GM23338 (cell line): ENCODE measurements at regions not wholly inside any gene's neighbourhood (a gene's known extent, or its start where the extent isn't known, plus 50 kb on each side); places are given as distances from the start of the nearest gene placed in this dataset.

Source experiments
- ATAC-seq: fragments of 200-7000 bp; cut with Tn5 transposase; 3 replicates; pipeline ENCODE4 v1.9.1; 2020
- DNase-seq: peaks from one replicate; pipeline ENCODE4 v3.0.0-alpha.2; 2015; ENCODE audit warnings: low spot score
- H2AFZ ChIP-seq: fragments of 200-600 bp; sonication (generic); 2 replicates; pipeline ENCODE4 v1.8.0; 2016; ENCODE audit warnings: antibody characterized with exemption, mild to moderate bottlenecking, moderate library complexity
- H3F3A ChIP-seq: fragments of 200-600 bp; sonication (generic); replicated peaks from 2 replicates; pipeline ENCODE4 v1.8.0; 2017; ENCODE audit warnings: antibody characterized with exemption, mixed run types, low read depth
- H3K27ac ChIP-seq: fragments of 200-600 bp; sonication (generic); 2 replicates; pipeline ENCODE4 v1.6.1; 2016; ENCODE audit warnings: low read depth
- H3K27me3 ChIP-seq: fragments of 200-600 bp; sonication (generic); 2 replicates; pipeline ENCODE4 v1.8.0; 2016; ENCODE audit warnings: mild to moderate bottlenecking, mixed run types, moderate library complexity; ENCODE audit not compliant: insufficient read depth
- H3K36me3 ChIP-seq: fragments of 200-600 bp; sonication (generic); 2 replicates; pipeline ENCODE4 v1.8.0; 2016; ENCODE audit warnings: mild to moderate bottlenecking; ENCODE audit not compliant: insufficient read depth
- H3K4me1 ChIP-seq: fragments of 200-600 bp; sonication (generic); 2 replicates; pipeline ENCODE4 v1.8.0; 2016; ENCODE audit warnings: mild to moderate bottlenecking, moderate library complexity; ENCODE audit not compliant: insufficient read depth
- H3K4me2 ChIP-seq: fragments of 200-600 bp; sonication (generic); 2 replicates; pipeline ENCODE4 v1.7.1; 2017; ENCODE audit warnings: mixed run types
- H3K4me3 ChIP-seq: fragments of 200-600 bp; sonication (generic); 2 replicates; pipeline ENCODE4 v1.6.1; 2016; ENCODE audit warnings: mixed run types
- H3K79me2 ChIP-seq: fragments of 200-600 bp; sonication (generic); replicated peaks from 2 replicates; pipeline ENCODE4 v1.8.0; 2017; ENCODE audit warnings: mild to moderate bottlenecking; ENCODE audit not compliant: insufficient read depth
- H3K9me2 ChIP-seq: fragments of 200-600 bp; sonication (generic); 2 replicates; pipeline ENCODE4 v1.8.0; 2017; ENCODE audit not compliant: insufficient read depth
- H4K20me1 ChIP-seq: fragments of 200-600 bp; sonication (generic); replicated peaks from 2 replicates; pipeline ENCODE4 v1.8.0; 2017; ENCODE audit warnings: mild to moderate bottlenecking; ENCODE audit not compliant: insufficient read depth
- H3K27ac Mint-ChIP-seq: 2 replicates; pipeline ENCODE4 v1.8.0; 2020; ENCODE audit warnings: inconsistent platforms, mild to moderate bottlenecking, moderate library complexity, mixed read lengths
- H3K27me3 Mint-ChIP-seq: 3 replicates; pipeline ENCODE4 v1.8.0; 2022; ENCODE audit warnings: low read depth, mild to moderate bottlenecking, moderate library complexity, mixed read lengths, inconsistent platforms; ENCODE audit not compliant: insufficient read depth, poor library complexity
- H3K36me3 Mint-ChIP-seq: 3 replicates; pipeline ENCODE4 v1.8.0; 2021; ENCODE audit warnings: low read depth, mild to moderate bottlenecking, inconsistent platforms, moderate library complexity, mixed read lengths
- H3K4me1 Mint-ChIP-seq: 3 replicates; pipeline ENCODE4 v1.8.0; 2020; ENCODE audit warnings: mild to moderate bottlenecking, inconsistent platforms, mixed read lengths
- H3K4me3 Mint-ChIP-seq: 3 replicates; pipeline ENCODE4 v1.8.0; 2021; ENCODE audit warnings: moderate library complexity, mild to moderate bottlenecking, inconsistent platforms, mixed read lengths
- H3K9me3 Mint-ChIP-seq: 3 replicates; pipeline ENCODE4 v1.8.0; 2020; ENCODE audit warnings: moderate library complexity, mild to moderate bottlenecking, inconsistent platforms, mixed read lengths
- CREB1 ChIP-seq: fragments of 250-450 bp; sonication (Bioruptor Pico); IDR thresholded peaks from 2 replicates; pipeline ENCODE4 v1.5.0; 2020; ENCODE audit warnings: low read depth, mild to moderate bottlenecking, moderate library complexity
- ETS1 ChIP-seq: IDR thresholded peaks from 2 replicates; pipeline ENCODE4 v1.6.1; 2016; ENCODE audit warnings: antibody characterized with exemption
- EZH2 ChIP-seq: fragments of 200-600 bp; sonication (generic); IDR thresholded peaks from one replicate; pipeline ENCODE4 v1.8.0; 2017; ENCODE audit warnings: antibody characterized with exemption, mild to moderate bottlenecking, low read depth; ENCODE audit not compliant: unreplicated experiment
- EZH2phosphoT487 ChIP-seq: fragments of 200-600 bp; sonication (generic); IDR thresholded peaks from one replicate; pipeline ENCODE4 v1.8.1; 2018; ENCODE audit warnings: antibody characterized with exemption; ENCODE audit not compliant: unreplicated experiment
- POLR2AphosphoS5 ChIP-seq: IDR thresholded peaks from 2 replicates; pipeline ENCODE4 v1.6.1; 2016; ENCODE audit warnings: antibody characterized with exemption, low read depth
- STAT1 ChIP-seq: IDR thresholded peaks from one replicate; pipeline ENCODE4 v1.6.1; 2016; ENCODE audit warnings: antibody characterized with exemption; ENCODE audit not compliant: unreplicated experiment
- ZNF114 ChIP-seq: fragments of 250-450 bp; sonication (Bioruptor Pico); IDR thresholded peaks from 2 replicates; pipeline ENCODE4 v1.5.0; 2020; ENCODE audit warnings: mild to moderate bottlenecking, moderate library complexity
- ZNF462 ChIP-seq: fragments of 250-450 bp; sonication (Bioruptor Pico); IDR thresholded peaks from 2 replicates; pipeline ENCODE4 v1.5.0; 2020; ENCODE audit warnings: mild to moderate bottlenecking, moderate library complexity

GRCh38 chr4:38306482-38307071 is 346.4 kb downstream of the PTTG2 start (continued):
- TF ChIP-seq ZNF462 (CRISPR knock-in tag) (no peak), POLR2AphosphoS5 (no peak), EZH2phosphoT487 (no peak)

GRCh38 chr4:38308728-38309311 is 348.6 kb downstream of the PTTG2 start:
- peaks cover 9% of the 10 kb centered on the region; the same call in 1 of the 2 replicates for H3K4me1 ChIP-seq
- no peaks in the 10 kb centered on the region for H3K36me3 Mint-ChIP-seq
- no peaks in the 10 kb centered on the region for H3K36me3 ChIP-seq
- H3K27ac Mint-ChIP-seq, result no peak overlapping the region
- H3K9me3 Mint-ChIP-seq, result peaks cover 3% of the 10 kb centered on the region; the same call in 1 of the 3 replicates
- peaks cover 13% of the 10 kb centered on the region for H3K4me1 Mint-ChIP-seq
- H3K27ac ChIP-seq, result no peak overlapping the region
- no peaks in the 10 kb centered on the region for H3K79me2 ChIP-seq
- no peak for ATAC-seq
- H4K20me1 ChIP-seq, result no peaks in the 10 kb centered on the region
- no peak overlapping the region for H3K4me2 ChIP-seq
- no peaks in the 10 kb centered on the region for H3K27me3 Mint-ChIP-seq
- H3F3A ChIP-seq, result no peaks in the 10 kb centered on the region
- H3K4me3 ChIP-seq, result no peak overlapping the region
- H2AFZ ChIP-seq, result no peak overlapping the region
- H3K27me3 ChIP-seq, result no peaks in the 10 kb centered on the region
- no peak for DNase-seq
- no peak overlapping the region for H3K4me3 Mint-ChIP-seq
- H3K9me2 ChIP-seq, result no peaks in the 10 kb centered on the region
- TF ChIP-seq ZNF114 (CRISPR knock-in tag) (no peak), ETS1 (no peak), POLR2AphosphoS5 (no peak), ZNF462 (CRISPR knock-in tag) (no peak), EZH2 (no peak), CREB1 (CRISPR knock-in tag) (no peak), STAT1 (no peak)
